ENCODE measurements at regions not wholly inside any gene's neighbourhood (a gene's known extent, or its start where the extent isn't known, plus 50 kb on each side); places are given as distances from the start of the nearest gene placed in this dataset.

DNA sequence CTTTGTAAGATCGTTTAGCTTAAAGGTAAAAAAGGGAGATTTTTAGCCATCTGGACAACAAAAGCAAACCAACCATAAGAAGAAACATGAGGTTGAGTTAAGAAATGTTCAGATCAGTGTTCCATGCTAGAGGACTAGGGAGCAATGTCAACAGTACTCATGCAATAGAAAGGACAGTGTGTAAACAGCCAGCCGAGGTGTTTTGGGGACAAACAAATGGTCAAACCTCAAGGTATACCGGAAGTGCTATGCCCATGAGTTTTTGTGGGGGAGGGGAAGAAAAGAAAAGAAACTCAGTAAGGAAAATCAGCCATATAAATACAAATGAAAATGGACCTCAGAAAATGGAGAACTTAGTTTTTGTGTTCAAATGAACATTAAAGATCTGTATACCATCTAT, 289.5 kb upstream of the GRM7 start:
- Mint-ChIP-seq H3K27me3 (ENCODE audit: insufficient read depth) (no peaks in the 10 kb centered on the region), H3K36me3 (ENCODE audit: low read depth) (no peaks in the 10 kb centered on the region), H3K4me1 (no peaks in the 10 kb centered on the region), H3K4me3 (no peak overlapping the region), H3K27ac (no peak overlapping the region), H3K9me3 (no peaks in the 10 kb centered on the region)
- WGBS, 2 experiments (ENCODE audit: insufficient coverage in 1 of 2, insufficient read length in 1 of 2), result 90 to 98% methylated on average over 2 to 3 of the region's 3 CpGs
- Histone ChIP-seq H3K27ac (ENCODE audit: low read depth, low read length) (no peak overlapping the region), H3K4me1 (ENCODE audit: control insufficient read depth, insufficient read depth, low read length) (no peaks in the 10 kb centered on the region), H3K27me3 (ENCODE audit: control insufficient read depth, insufficient read depth, low read length, poor library complexity, severe bottlenecking) (no peaks in the 10 kb centered on the region), H3K9ac (ENCODE audit: extremely low read depth, low read length, poor library complexity, severe bottlenecking) (no peak overlapping the region), H3K9me3 (ENCODE audit: control insufficient read depth, low read length) (peaks cover 2% of the 10 kb centered on the region), H3K36me3 (ENCODE audit: control insufficient read depth, insufficient read depth, low read length) (no peaks in the 10 kb centered on the region), H3K4me3 (ENCODE audit: low read length) (no peak overlapping the region)
- TF ChIP-seq CTCF (conservative IDR thresholded peaks at IDR 0.05), result no peak
- no peak for DNase-seq

GRCh38 chr3:6577584-6577983, 283.3 kb upstream of the GRM7 start:
- H3K9me3 Mint-ChIP-seq, result no peaks in the 10 kb centered on the region
- no peak overlapping the region for H3K9ac ChIP-seq (ENCODE audit: extremely low read depth, low read length, poor library complexity, severe bottlenecking)
- H3K4me1 ChIP-seq (ENCODE audit: control insufficient read depth, insufficient read depth, low read length), result no peaks in the 10 kb centered on the region
- no peak overlapping the region for H3K27ac Mint-ChIP-seq
- H3K4me1 Mint-ChIP-seq, result no peaks in the 10 kb centered on the region
- no peak overlapping the region for H3K4me3 ChIP-seq (ENCODE audit: low read length)
- TF ChIP-seq CTCF (conservative IDR thresholded peaks at IDR 0.05), result no peak
- peaks cover 5% of the 10 kb centered on the region for H3K9me3 ChIP-seq (ENCODE audit: control insufficient read depth, low read length)
- no peak overlapping the region for H3K27ac ChIP-seq (ENCODE audit: low read depth, low read length)
- H3K36me3 Mint-ChIP-seq (ENCODE audit: low read depth), result no peaks in the 10 kb centered on the region
- no peaks in the 10 kb centered on the region for H3K27me3 Mint-ChIP-seq (ENCODE audit: insufficient read depth)
- no peak for DNase-seq
- no peaks in the 10 kb centered on the region for H3K36me3 ChIP-seq (ENCODE audit: control insufficient read depth, insufficient read depth, low read length)
- H3K27me3 ChIP-seq (ENCODE audit: control insufficient read depth, insufficient read depth, low read length, poor library complexity, severe bottlenecking), result no peaks in the 10 kb centered on the region
- H3K4me3 Mint-ChIP-seq, result no peak overlapping the region

DNA sequence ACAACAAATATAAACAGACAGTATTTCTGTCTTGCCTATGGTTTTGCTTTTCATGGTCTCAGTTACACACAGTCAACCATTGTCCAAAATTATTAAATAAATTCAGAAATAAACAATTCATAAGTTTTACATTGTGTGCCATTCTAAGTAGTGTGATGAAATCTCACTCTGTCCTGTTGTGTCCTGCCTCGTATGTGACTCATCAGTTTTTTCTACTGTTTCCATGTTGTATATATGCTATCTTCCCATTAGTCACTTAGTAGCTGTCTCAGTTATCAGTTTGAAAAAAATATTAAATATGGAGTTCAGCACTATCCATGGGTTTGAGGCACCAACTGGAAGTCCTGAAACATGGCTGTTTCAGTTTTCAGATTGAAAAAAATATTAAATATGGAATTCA, 282.4 kb upstream of the GRM7 start:
- Histone ChIP-seq H3K4me1 (ENCODE audit: control insufficient read depth, insufficient read depth, low read length) (no peaks in the 10 kb centered on the region), H3K9ac (ENCODE audit: extremely low read depth, low read length, poor library complexity, severe bottlenecking) (no peak overlapping the region), H3K4me3 (ENCODE audit: low read length) (no peak overlapping the region), H3K27me3 (ENCODE audit: control insufficient read depth, insufficient read depth, low read length, poor library complexity, severe bottlenecking) (no peaks in the 10 kb centered on the region), H3K9me3 (ENCODE audit: control insufficient read depth, low read length) (peaks cover 5% of the 10 kb centered on the region), H3K27ac (ENCODE audit: low read depth, low read length) (no peak overlapping the region), H3K36me3 (ENCODE audit: control insufficient read depth, insufficient read depth, low read length) (no peaks in the 10 kb centered on the region)
- no peak overlapping the region for H3K27ac Mint-ChIP-seq
- DNase-seq, result no peak
- H3K36me3 Mint-ChIP-seq (ENCODE audit: low read depth), result no peaks in the 10 kb centered on the region
- no peaks in the 10 kb centered on the region for H3K9me3 Mint-ChIP-seq
- no peak for TF ChIP-seq CTCF (conservative IDR thresholded peaks at IDR 0.05)
- no peak overlapping the region for H3K4me3 Mint-ChIP-seq
- WGBS, 2 experiments (ENCODE audit: insufficient coverage in 1 of 2, insufficient read length in 1 of 2), result 100% methylated on average over 1 of the region's 1 CpG; no CpG with 5 or more reads in 1 of the 2 experiments
- no peaks in the 10 kb centered on the region for H3K27me3 Mint-ChIP-seq (ENCODE audit: insufficient read depth)
- no peaks in the 10 kb centered on the region for H3K4me1 Mint-ChIP-seq

Measured in endodermal cell (in vitro differentiated cells).